H1 (cell line): ENCODE measurements at regions not wholly inside any gene's neighbourhood (a gene's known extent, or its start where the extent isn't known, plus 50 kb on each side); places are given as distances from the start of the nearest gene placed in this dataset.

Experiments used
- CTCF ChIA-PET: fragments of 300-600 bp; sonication (Branson Sonifier 250); formaldehyde crosslinking; loops from one replicate; lab custom pipeline; 2021; ENCODE audit not compliant: partially characterized antibody; lab: Charles Lee
- POLR2A ChIA-PET: fragments of 300-600 bp; sonication (Branson Sonifier 250); formaldehyde crosslinking; loops from one replicate; lab custom pipeline; 2021; ENCODE audit warnings: inconsistent platforms; ENCODE audit not compliant: partially characterized antibody; lab: Charles Lee
- DNase-seq, 2 experiments: peaks; one replicate each; pipeline versions ENCODE4 v3.0.0 to v3.0.0-alpha.2; 2010 to 2022; ENCODE audit warnings: low spot score in 2 of 2, low read depth in 1 of 2, mixed read lengths in 1 of 2
- FAIRE-seq: peaks from 2 replicates; lab custom pipeline; 2011; peaks lifted over from hg19 to GRCh38; lab: Jason Lieb, UNC
- H2AFZ ChIP-seq: 2 replicates; pipeline ENCODE4 v1.8.1; 2012; ENCODE audit warnings: low read length, inconsistent platforms
- H2AK5ac ChIP-seq: 2 replicates; pipeline ENCODE4 v1.6.1; 2013; ENCODE audit warnings: low read depth, low read length
- H2BK120ac ChIP-seq: replicated peaks from 2 replicates; pipeline ENCODE3; 2013; ENCODE audit warnings: low read depth, low read length, inconsistent platforms
- H2BK12ac ChIP-seq: 2 replicates; pipeline ENCODE4 v1.6.1; 2013; ENCODE audit warnings: low read depth, low read length
- H2BK15ac ChIP-seq: 2 replicates; pipeline ENCODE4 v1.6.1; 2013; ENCODE audit warnings: low read length
- H2BK20ac ChIP-seq: 2 replicates; pipeline ENCODE4 v1.6.1; 2013; ENCODE audit warnings: low read length
- H2BK5ac ChIP-seq: 2 replicates; pipeline ENCODE4 v1.6.1; 2013; ENCODE audit warnings: low read depth, low read length
- H3K14ac ChIP-seq: 2 replicates; pipeline ENCODE4 v1.6.1; 2013; ENCODE audit warnings: inconsistent platforms; ENCODE audit not compliant: insufficient read length
- H3K18ac ChIP-seq: 2 replicates; pipeline ENCODE4 v1.6.1; 2013; ENCODE audit warnings: low read length; ENCODE audit errors: extremely low read depth
- H3K23ac ChIP-seq: 2 replicates; pipeline ENCODE4 v1.6.1; 2013; ENCODE audit warnings: inconsistent platforms; ENCODE audit not compliant: insufficient read length
- H3K23me2 ChIP-seq: 2 replicates; pipeline ENCODE4 v1.6.1; 2013; ENCODE audit warnings: low read depth, low read length
- H3K27ac ChIP-seq: 2 replicates; pipeline ENCODE4 v1.6.1; 2011; ENCODE audit warnings: low read depth, low read length, inconsistent platforms
- H3K27me3 ChIP-seq, 4 experiments: replicated peaks in 1 of 4; 1 replicate in 1 of 4; 2 replicates in 3 of 4; pipeline versions ENCODE4 v1.6.1 to v1.8.1; 2011 to 2013; ENCODE audit warnings: low read length in 3 of 4, mild to moderate bottlenecking in 3 of 4, inconsistent platforms in 2 of 4, mixed read lengths in 2 of 4, moderate library complexity in 1 of 4; ENCODE audit not compliant: control insufficient read depth in 3 of 4, insufficient read depth in 3 of 4; ENCODE audit errors: extremely low read depth in 1 of 4
- H3K36me3 ChIP-seq, 4 experiments: 2 replicates each; pipeline versions ENCODE4 v1.6.1 to v1.8.1; 2011 to 2013; ENCODE audit warnings: mild to moderate bottlenecking in 4 of 4, low read length in 3 of 4, moderate library complexity in 2 of 4, control low read depth in 1 of 4, inconsistent platforms in 1 of 4; ENCODE audit not compliant: insufficient read depth in 4 of 4, control insufficient read depth in 2 of 4
- H3K4ac ChIP-seq: replicated peaks from 2 replicates; pipeline ENCODE3; 2013; ENCODE audit warnings: low read length, low read depth, mixed read lengths, inconsistent platforms; ENCODE audit not compliant: insufficient read length
- H3K4me1 ChIP-seq, 4 experiments: replicated peaks in 1 of 4; 1 replicate in 1 of 4; 2 replicates in 3 of 4; pipeline versions ENCODE4 v1.6.1 to v1.8.1; 2011 to 2013; ENCODE audit warnings: low read length in 3 of 4, inconsistent platforms in 2 of 4, mixed read lengths in 1 of 4; ENCODE audit not compliant: insufficient read depth in 4 of 4, control insufficient read depth in 3 of 4
- H3K4me2 ChIP-seq, 2 experiments: 2 replicates each; pipeline versions ENCODE4 v1.6.1 to v1.8.1; 2011 to 2013; ENCODE audit warnings: low read depth in 2 of 2, low read length in 2 of 2, control low read depth in 1 of 2, inconsistent platforms in 1 of 2, mild to moderate bottlenecking in 1 of 2; ENCODE audit not compliant: insufficient read depth in 1 of 2
- H3K4me3 ChIP-seq, 4 experiments: fragments of 200-600, 300-600 bp in 1 of 4; sonication (generic), shearing (Covaris generic), sonication (Bioruptor Twin) in 1 of 4; 2 replicates each; pipeline versions ENCODE4 v1.5.1 to v1.8.1; 2011 to 2016; ENCODE audit warnings: low read length in 4 of 4, low read depth in 3 of 4, control low read depth in 2 of 4, inconsistent platforms in 2 of 4, mild to moderate bottlenecking in 2 of 4, mixed read lengths in 1 of 4, moderate library complexity in 1 of 4; ENCODE audit not compliant: insufficient read depth in 2 of 4; ENCODE audit errors: extremely low read depth in 1 of 4
- H3K56ac ChIP-seq: replicated peaks from 2 replicates; pipeline ENCODE3; 2013; ENCODE audit warnings: low read depth, mild to moderate bottlenecking, mixed read lengths, low read length, inconsistent platforms; ENCODE audit not compliant: insufficient read length
- H3K79me1 ChIP-seq: 2 replicates; pipeline ENCODE4 v1.6.1; 2013; ENCODE audit warnings: low read depth, low read length, control low read depth
- H3K79me2 ChIP-seq, 2 experiments: 2 replicates each; pipeline versions ENCODE4 v1.6.1 to v1.8.1; 2012 to 2013; ENCODE audit warnings: low read length in 2 of 2, mild to moderate bottlenecking in 2 of 2, inconsistent platforms in 1 of 2; ENCODE audit not compliant: insufficient read depth in 2 of 2, control insufficient read depth in 1 of 2
- H3K9ac ChIP-seq, 4 experiments: replicated peaks in 1 of 4; 1 replicate in 1 of 4; 2 replicates in 3 of 4; pipeline versions ENCODE4 v1.6.1 to v1.8.1; 2011 to 2013; ENCODE audit warnings: low read depth in 3 of 4, low read length in 3 of 4, control low read depth in 2 of 4, mild to moderate bottlenecking in 2 of 4, moderate library complexity in 2 of 4, inconsistent platforms in 1 of 4; ENCODE audit errors: extremely low read depth in 1 of 4
- H3K9me3 ChIP-seq, 2 experiments: 2 replicates each; pipeline versions ENCODE4 v1.6.1 to v1.8.1; 2012 to 2013; ENCODE audit warnings: mild to moderate bottlenecking in 2 of 2, moderate library complexity in 2 of 2, control low read depth in 1 of 2, inconsistent platforms in 1 of 2, low read depth in 1 of 2, low read length in 1 of 2, mixed read lengths in 1 of 2; ENCODE audit not compliant: insufficient read depth in 2 of 2
- H4K20me1 ChIP-seq, 2 experiments: replicated peaks in 1 of 2; 2 replicates each; pipeline versions ENCODE3 to v1.8.1; 2011 to 2013; ENCODE audit warnings: inconsistent platforms in 2 of 2, low read length in 2 of 2, mild to moderate bottlenecking in 1 of 2; ENCODE audit not compliant: insufficient read depth in 2 of 2, control insufficient read depth in 1 of 2
- H4K5ac ChIP-seq: 2 replicates; pipeline ENCODE4 v1.6.1; 2013; ENCODE audit warnings: low read length, low read depth, mixed read lengths, inconsistent platforms; ENCODE audit not compliant: insufficient read length
- H4K8ac ChIP-seq: 2 replicates; pipeline ENCODE4 v1.8.0; 2013; ENCODE audit warnings: mild to moderate bottlenecking, moderate library complexity, low read length, inconsistent platforms; ENCODE audit not compliant: insufficient read depth; ENCODE audit errors: extremely low read depth
- H4K91ac ChIP-seq: replicated peaks from 2 replicates; pipeline ENCODE3; 2013; ENCODE audit warnings: low read length, mixed read lengths, inconsistent platforms; ENCODE audit not compliant: insufficient read length
- BACH1 ChIP-seq: IDR thresholded peaks from 2 replicates; pipeline ENCODE4 v1.6.1; 2012; ENCODE audit warnings: low read length, improper control_type of control experiment
- CHD2 ChIP-seq: IDR thresholded peaks from 2 replicates; pipeline ENCODE4 v1.6.1; 2012; ENCODE audit warnings: low read length, improper control_type of control experiment
- KDM1A ChIP-seq: fragments of 200-600, 300-600 bp; sonication (generic); IDR thresholded peaks from 2 replicates; pipeline ENCODE4 v1.7.1; 2016; ENCODE audit warnings: mild to moderate bottlenecking, low read length, borderline replicate concordance
- KDM4A ChIP-seq: IDR thresholded peaks from one replicate; pipeline ENCODE4 v1.7.1; 2012; ENCODE audit warnings: low read depth, mild to moderate bottlenecking, moderate library complexity, low read length, inconsistent platforms; ENCODE audit not compliant: severe bottlenecking
- POU5F1 ChIP-seq: IDR thresholded peaks from 2 replicates; pipeline ENCODE4 v1.6.1; 2011; ENCODE audit warnings: low read depth, mild to moderate bottlenecking, low read length, moderate library complexity
- SAP30 ChIP-seq: fragments of 300-600 bp; sonication (generic); IDR thresholded peaks from 2 replicates; pipeline ENCODE4 v1.7.1; 2012; ENCODE audit warnings: low read length, moderate library complexity, mild to moderate bottlenecking, inconsistent platforms; ENCODE audit not compliant: insufficient read depth, insufficient replicate concordance
- TAF1 ChIP-seq: IDR thresholded peaks from 2 replicates; pipeline ENCODE4 v1.6.1; 2011; ENCODE audit warnings: mild to moderate bottlenecking, low read depth, low read length
- WGBS, 2 experiments: shearing (Covaris generic) in 1 of 2; methylation state at CpG; one replicate each; pipeline versions ENCODE4 v1.1.6 to v1.1.7; 2013 to 2015; ENCODE audit warnings: low lambda C conversion rate in 2 of 2, mixed read lengths in 2 of 2, inconsistent platforms in 1 of 2, low coverage in 1 of 2, missing lambda C conversion rate in 1 of 2; ENCODE audit not compliant: insufficient replicate concordance in 2 of 2, insufficient coverage in 1 of 2, insufficient read length in 1 of 2; ENCODE audit errors: extremely low coverage in 1 of 2, missing lambda C conversion rate in 1 of 2; 5-methylcytosine and 5-hydroxymethylcytosine counted together
- TF ChIP-seq, protein P1 (sequence below): IDR thresholded peaks from 2 replicates; pipeline ENCODE4 v1.6.1; 2011; ENCODE audit warnings: low read length, improper control_type of control experiment
- TF ChIP-seq, protein P2 (sequence below), 3 experiments: IDR thresholded peaks; 1 replicate in 2 of 3; 2 replicates in 1 of 3; pipeline versions ENCODE4 v1.5.1 to v1.6.1; 2011; ENCODE audit warnings: low read length in 3 of 3, mild to moderate bottlenecking in 3 of 3, inconsistent platforms in 2 of 3, low read depth in 1 of 3, moderate library complexity in 1 of 3; ENCODE audit not compliant: insufficient read depth in 1 of 3; ENCODE audit errors: control extremely low read depth in 1 of 3
- TF ChIP-seq, protein P3 (sequence below): IDR thresholded peaks from 2 replicates; pipeline ENCODE4 v1.6.1; 2012; ENCODE audit warnings: inconsistent platforms

DNA sequence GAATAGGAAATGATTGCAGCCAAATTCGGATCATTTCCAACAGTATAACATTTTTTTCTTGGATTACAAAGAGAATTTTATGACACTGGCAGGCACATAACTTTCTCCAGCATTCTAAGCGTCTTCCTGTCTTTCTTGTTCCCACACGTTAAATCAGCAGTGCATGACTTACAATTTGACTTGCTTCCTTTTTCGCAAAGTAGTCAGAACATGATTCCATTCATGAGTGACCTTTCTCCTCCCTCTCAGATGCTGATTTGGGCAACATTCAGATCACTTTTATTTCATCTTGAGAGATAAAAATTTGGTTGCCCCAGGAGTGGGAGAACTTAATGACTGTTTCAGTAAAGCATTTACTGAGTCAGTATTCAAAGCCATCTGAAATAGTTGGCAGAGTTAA, 858.7 kb upstream of the ACVR2A start:
- Histone ChIP-seq H2BK12ac (no peak overlapping the region), H3K36me3 (no peaks in the 10 kb centered on the region), H2BK120ac (no peak overlapping the region), H2BK20ac (no peak overlapping the region), H3K23me2 (no peaks in the 10 kb centered on the region), H4K8ac (no peak overlapping the region), H4K20me1 (no peaks in the 10 kb centered on the region), H3K79me1 (no peaks in the 10 kb centered on the region), H3K56ac (no peak overlapping the region), H3K4me3 (no peak overlapping the region), H4K91ac (no peak overlapping the region), H3K18ac (no peak overlapping the region), H3K4me1 (no peaks in the 10 kb centered on the region), H3K9me3 (no peaks in the 10 kb centered on the region; a peak in 2 of 4 replicates), H3K4me2 (no peak overlapping the region), H3K23ac (no peak overlapping the region), H4K5ac (no peak overlapping the region), H3K9ac (no peak overlapping the region), H2AK5ac (no peak overlapping the region), H3K27me3 (no peaks in the 10 kb centered on the region), H3K14ac (no peak overlapping the region), H3K79me2 (no peaks in the 10 kb centered on the region), H2BK5ac (no peak overlapping the region), H2BK15ac (no peak overlapping the region), H2AFZ (no peak overlapping the region), H3K4ac (no peak overlapping the region), H3K27ac (no peak overlapping the region)
- DNase-seq (no peak), FAIRE-seq (no peak)
- WGBS, 2 experiments, result 84% methylated on average over 4 of the region's 4 CpGs; no CpG with 5 or more reads in 1 of the 2 experiments
- ChIA-PET CTCF (no interaction called here), POLR2A (no interaction called here)
- TF ChIP-seq KDM1A (no peak), CHD2 (no peak), SAP30 (no peak), POU5F1 (no peak), TAF1 (no peak), BACH1 (no peak), KDM4A (no peak)
- TF ChIP-seq, protein P1, sequence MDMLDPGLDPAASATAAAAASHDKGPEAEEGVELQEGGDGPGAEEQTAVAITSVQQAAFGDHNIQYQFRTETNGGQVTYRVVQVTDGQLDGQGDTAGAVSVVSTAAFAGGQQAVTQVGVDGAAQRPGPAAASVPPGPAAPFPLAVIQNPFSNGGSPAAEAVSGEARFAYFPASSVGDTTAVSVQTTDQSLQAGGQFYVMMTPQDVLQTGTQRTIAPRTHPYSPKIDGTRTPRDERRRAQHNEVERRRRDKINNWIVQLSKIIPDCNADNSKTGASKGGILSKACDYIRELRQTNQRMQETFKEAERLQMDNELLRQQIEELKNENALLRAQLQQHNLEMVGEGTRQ, result no peak
- TF ChIP-seq, protein P2, sequence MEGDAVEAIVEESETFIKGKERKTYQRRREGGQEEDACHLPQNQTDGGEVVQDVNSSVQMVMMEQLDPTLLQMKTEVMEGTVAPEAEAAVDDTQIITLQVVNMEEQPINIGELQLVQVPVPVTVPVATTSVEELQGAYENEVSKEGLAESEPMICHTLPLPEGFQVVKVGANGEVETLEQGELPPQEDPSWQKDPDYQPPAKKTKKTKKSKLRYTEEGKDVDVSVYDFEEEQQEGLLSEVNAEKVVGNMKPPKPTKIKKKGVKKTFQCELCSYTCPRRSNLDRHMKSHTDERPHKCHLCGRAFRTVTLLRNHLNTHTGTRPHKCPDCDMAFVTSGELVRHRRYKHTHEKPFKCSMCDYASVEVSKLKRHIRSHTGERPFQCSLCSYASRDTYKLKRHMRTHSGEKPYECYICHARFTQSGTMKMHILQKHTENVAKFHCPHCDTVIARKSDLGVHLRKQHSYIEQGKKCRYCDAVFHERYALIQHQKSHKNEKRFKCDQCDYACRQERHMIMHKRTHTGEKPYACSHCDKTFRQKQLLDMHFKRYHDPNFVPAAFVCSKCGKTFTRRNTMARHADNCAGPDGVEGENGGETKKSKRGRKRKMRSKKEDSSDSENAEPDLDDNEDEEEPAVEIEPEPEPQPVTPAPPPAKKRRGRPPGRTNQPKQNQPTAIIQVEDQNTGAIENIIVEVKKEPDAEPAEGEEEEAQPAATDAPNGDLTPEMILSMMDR (IDR thresholded peaks at IDR 0.05; ENCODE audit: control extremely low read depth in 1 of 3, insufficient read depth in 1 of 3, low read depth in 1 of 3, low read length in 3 of 3), result no peak
- TF ChIP-seq, protein P3, sequence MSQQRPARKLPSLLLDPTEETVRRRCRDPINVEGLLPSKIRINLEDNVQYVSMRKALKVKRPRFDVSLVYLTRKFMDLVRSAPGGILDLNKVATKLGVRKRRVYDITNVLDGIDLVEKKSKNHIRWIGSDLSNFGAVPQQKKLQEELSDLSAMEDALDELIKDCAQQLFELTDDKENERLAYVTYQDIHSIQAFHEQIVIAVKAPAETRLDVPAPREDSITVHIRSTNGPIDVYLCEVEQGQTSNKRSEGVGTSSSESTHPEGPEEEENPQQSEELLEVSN, result no peak
